B cell (primary cell): ENCODE measurements at regions not wholly inside any gene's neighbourhood (a gene's known extent, or its start where the extent isn't known, plus 50 kb on each side); places are given as distances from the start of the nearest gene placed in this dataset.
"Not testable (repeated sequence)": the region's sequence is repeated elsewhere in the genome, so short reads cannot be mapped to it uniquely, and the experiment has no call there.

Experiments used
- CTCF ChIP-seq: fragments of 200-600 bp; IDR thresholded peaks from one replicate; pipeline ENCODE4 v1.8.0; 2022; ENCODE audit warnings: antibody characterized with exemption, mild to moderate bottlenecking
- EZH2 ChIP-seq: IDR thresholded peaks from 2 replicates; pipeline ENCODE4 v1.6.1; 2012; ENCODE audit warnings: borderline replicate concordance, low read depth, mild to moderate bottlenecking, moderate library complexity, low read length; ENCODE audit not compliant: insufficient read depth, poor library complexity, severe bottlenecking

- not testable (repeated sequence) for TF ChIP-seq CTCF, EZH2
These were observed 457.1 kb downstream of the TGIF2LY start for GRCh38 chrY:4035801-4036511.
